ENCODE measurements at regions not wholly inside any gene's neighbourhood (a gene's known extent, or its start where the extent isn't known, plus 50 kb on each side); places are given as distances from the start of the nearest gene placed in this dataset.
A peak's percentile ranks its signal among the peaks of the same experiment; 100 is the strongest.

GRCh38 chr5:123810746-123811340 lies 298.9 kb downstream of the CSNK1G3 start:
- Histone ChIP-seq H3K4me3 (IDR thresholded peaks at IDR 0.05; ENCODE audit: insufficient read depth, low read depth, low read length) (no peak overlapping the region), H3K9ac (no peak overlapping the region), H3K79me2 (ENCODE audit: insufficient read depth, low read depth) (no peaks in the 10 kb centered on the region), H4K20me1 (ENCODE audit: insufficient read depth) (no peaks in the 10 kb centered on the region), H2AFZ (ENCODE audit: low read depth) (no peak overlapping the region), H3K4me1 (ENCODE audit: low read depth, poor library complexity, severe bottlenecking) (peaks cover 56% of the 10 kb centered on the region), H3K36me3 (ENCODE audit: insufficient read depth) (no peaks in the 10 kb centered on the region), H3K27me3 (ENCODE audit: insufficient read depth, low read depth) (no peaks in the 10 kb centered on the region), H3K4me2 (no peak overlapping the region), H3K27ac (no peak overlapping the region)
- TF ChIP-seq CTCF (conservative IDR thresholded peaks at IDR 0.05; ENCODE audit: low read depth, low read length): no peak

GRCh38 chr5:123810253-123810652 lies 298.3 kb downstream of the CSNK1G3 start:
- Histone ChIP-seq H3K9ac (no peak overlapping the region), H3K27ac (peak overlapping the region; percentile 8; the same call in 1 of the 2 replicates), H3K79me2 (ENCODE audit: insufficient read depth, low read depth) (no peaks in the 10 kb centered on the region), H2AFZ (ENCODE audit: low read depth) (peak overlapping the region; percentile 47; the same call in 1 of the 2 replicates), H3K36me3 (ENCODE audit: insufficient read depth) (no peaks in the 10 kb centered on the region), H3K4me2 (peak overlapping the region; percentile 37; the same call in 1 of the 2 replicates), H3K4me3 (IDR thresholded peaks at IDR 0.05; ENCODE audit: insufficient read depth, low read depth, low read length) (no peak overlapping the region), H3K4me1 (ENCODE audit: low read depth, poor library complexity, severe bottlenecking) (peaks cover 61% of the 10 kb centered on the region), H4K20me1 (ENCODE audit: insufficient read depth) (no peaks in the 10 kb centered on the region), H3K27me3 (ENCODE audit: insufficient read depth, low read depth) (no peaks in the 10 kb centered on the region)
- no peak for TF ChIP-seq CTCF (conservative IDR thresholded peaks at IDR 0.05; ENCODE audit: low read depth, low read length)

- no peaks in the 10 kb centered on the region for H4K20me1 ChIP-seq (ENCODE audit: insufficient read depth)
- H3K9ac ChIP-seq: no peak overlapping the region; the same call in 1 of the 2 replicates
- H3K79me2 ChIP-seq (ENCODE audit: insufficient read depth, low read depth): no peaks in the 10 kb centered on the region
- peak overlapping the region; percentile 8 for H3K27ac ChIP-seq
- H3K4me1 ChIP-seq (ENCODE audit: low read depth, poor library complexity, severe bottlenecking): peaks cover 66% of the 10 kb centered on the region
- H3K4me2 ChIP-seq: peak overlapping the region; percentile 37
- no peaks in the 10 kb centered on the region for H3K36me3 ChIP-seq (ENCODE audit: insufficient read depth)
- TF ChIP-seq CTCF (conservative IDR thresholded peaks at IDR 0.05; ENCODE audit: low read depth, low read length): no peak
- H2AFZ ChIP-seq (ENCODE audit: low read depth): peak overlapping the region; percentile 47
- no peak overlapping the region for H3K4me3 ChIP-seq (IDR thresholded peaks at IDR 0.05; ENCODE audit: insufficient read depth, low read depth, low read length)
- H3K27me3 ChIP-seq (ENCODE audit: insufficient read depth, low read depth): no peaks in the 10 kb centered on the region
These were observed 297.7 kb downstream of the CSNK1G3 start for GRCh38 chr5:123809594-123810221.

- no peak overlapping the region for H3K4me2 ChIP-seq
- no peaks in the 10 kb centered on the region for H3K79me2 ChIP-seq (ENCODE audit: insufficient read depth, low read depth)
- no peak overlapping the region for H3K27ac ChIP-seq
- no peaks in the 10 kb centered on the region for H3K27me3 ChIP-seq (ENCODE audit: insufficient read depth, low read depth)
- no peak overlapping the region for H3K9ac ChIP-seq
- H3K36me3 ChIP-seq (ENCODE audit: insufficient read depth): no peaks in the 10 kb centered on the region
- no peak for TF ChIP-seq CTCF (conservative IDR thresholded peaks at IDR 0.05; ENCODE audit: low read depth, low read length)
- peaks cover 75% of the 10 kb centered on the region for H3K4me1 ChIP-seq (ENCODE audit: low read depth, poor library complexity, severe bottlenecking)
- no peak overlapping the region for H3K4me3 ChIP-seq (IDR thresholded peaks at IDR 0.05; ENCODE audit: insufficient read depth, low read depth, low read length)
- no peak overlapping the region for H2AFZ ChIP-seq (ENCODE audit: low read depth)
- no peaks in the 10 kb centered on the region for H4K20me1 ChIP-seq (ENCODE audit: insufficient read depth)
These were observed 296.7 kb downstream of the CSNK1G3 start for GRCh38 chr5:123808461-123809380.
